Osteocyte (in vitro differentiated cells): ENCODE measurements at regions not wholly inside any gene's neighbourhood (a gene's known extent, or its start where the extent isn't known, plus 50 kb on each side); places are given as distances from the start of the nearest gene placed in this dataset.

Source experiments
- DNase-seq: peaks from one replicate; pipeline ENCODE4 v3.0.0; 2021; ENCODE audit warnings: mixed read lengths; ENCODE audit not compliant: unreplicated experiment; ENCODE audit errors: extremely low spot score
- H3K27ac Mint-ChIP-seq: one replicate; pipeline ENCODE4 v1.8.0; 2021; ENCODE audit warnings: mild to moderate bottlenecking, mixed read lengths; ENCODE audit not compliant: unreplicated experiment
- H3K27me3 Mint-ChIP-seq: one replicate; pipeline ENCODE4 v1.8.0; 2021; ENCODE audit warnings: mixed read lengths; ENCODE audit not compliant: unreplicated experiment
- H3K36me3 Mint-ChIP-seq: one replicate; pipeline ENCODE4 v1.8.0; 2021; ENCODE audit warnings: mixed read lengths; ENCODE audit not compliant: unreplicated experiment
- H3K4me1 Mint-ChIP-seq: one replicate; pipeline ENCODE4 v1.8.0; 2021; ENCODE audit warnings: mixed read lengths; ENCODE audit not compliant: unreplicated experiment
- H3K4me3 Mint-ChIP-seq: one replicate; pipeline ENCODE4 v1.8.0; 2021; ENCODE audit warnings: mild to moderate bottlenecking, moderate library complexity, mixed read lengths; ENCODE audit not compliant: unreplicated experiment
- H3K9me3 Mint-ChIP-seq: one replicate; pipeline ENCODE4 v1.8.0; 2021; ENCODE audit warnings: mixed read lengths; ENCODE audit not compliant: unreplicated experiment
- TF ChIP-seq, protein P1 (sequence below): fragments of 200-600 bp; sonication (generic); IDR thresholded peaks from 2 replicates; pipeline ENCODE4 v1.5.0; 2021; ENCODE audit warnings: antibody characterized with exemption, mild to moderate bottlenecking, moderate library complexity

DNA sequence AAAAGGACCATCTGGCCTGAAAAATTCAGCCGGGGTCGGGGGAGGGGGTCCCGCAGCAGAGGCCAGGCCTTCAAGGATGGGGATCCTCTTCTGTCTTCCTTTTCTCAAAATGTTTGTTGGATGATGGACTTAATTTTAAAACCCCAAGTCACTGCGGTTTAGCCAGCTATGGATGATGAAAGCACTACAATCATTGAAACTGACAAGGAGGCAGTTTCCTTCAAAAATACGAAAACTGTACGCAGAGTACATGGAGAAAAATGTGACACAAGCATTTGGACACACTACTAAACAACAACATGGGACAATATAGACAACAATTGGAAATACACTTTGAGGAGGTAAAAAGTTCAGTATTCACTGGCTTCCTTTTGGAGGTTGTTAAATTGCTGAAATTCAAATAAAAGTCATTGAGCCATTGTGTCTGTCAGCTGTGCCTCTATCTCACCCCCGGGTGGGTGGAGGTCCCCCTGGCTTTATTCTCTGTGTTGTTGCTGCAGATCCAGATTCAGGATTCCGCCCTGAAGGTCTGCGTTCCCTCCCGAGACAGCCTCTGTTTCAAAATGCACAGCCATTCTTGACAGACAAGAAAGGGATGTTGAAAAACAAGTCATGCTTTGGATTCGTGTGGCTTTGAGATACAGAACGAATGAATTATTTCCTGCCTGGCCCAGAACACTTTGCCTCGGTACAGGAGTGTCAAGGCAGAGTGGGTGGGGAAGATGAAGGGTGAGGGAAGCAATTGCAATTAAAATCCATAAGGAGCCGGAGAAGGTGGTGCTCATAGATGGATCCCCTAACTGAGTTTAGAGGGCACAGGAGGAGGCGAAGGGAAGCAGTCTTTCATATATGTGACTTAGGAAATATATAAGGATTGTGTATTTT, 118.2 kb downstream of the TTLL2 start:
- Mint-ChIP-seq H3K27me3 (peaks cover 41% of the 10 kb centered on the region), H3K9me3 (no peaks in the 10 kb centered on the region), H3K4me1 (no peaks in the 10 kb centered on the region), H3K4me3 (no peak overlapping the region), H3K27ac (no peak overlapping the region), H3K36me3 (no peaks in the 10 kb centered on the region)
- TF ChIP-seq, protein P1, sequence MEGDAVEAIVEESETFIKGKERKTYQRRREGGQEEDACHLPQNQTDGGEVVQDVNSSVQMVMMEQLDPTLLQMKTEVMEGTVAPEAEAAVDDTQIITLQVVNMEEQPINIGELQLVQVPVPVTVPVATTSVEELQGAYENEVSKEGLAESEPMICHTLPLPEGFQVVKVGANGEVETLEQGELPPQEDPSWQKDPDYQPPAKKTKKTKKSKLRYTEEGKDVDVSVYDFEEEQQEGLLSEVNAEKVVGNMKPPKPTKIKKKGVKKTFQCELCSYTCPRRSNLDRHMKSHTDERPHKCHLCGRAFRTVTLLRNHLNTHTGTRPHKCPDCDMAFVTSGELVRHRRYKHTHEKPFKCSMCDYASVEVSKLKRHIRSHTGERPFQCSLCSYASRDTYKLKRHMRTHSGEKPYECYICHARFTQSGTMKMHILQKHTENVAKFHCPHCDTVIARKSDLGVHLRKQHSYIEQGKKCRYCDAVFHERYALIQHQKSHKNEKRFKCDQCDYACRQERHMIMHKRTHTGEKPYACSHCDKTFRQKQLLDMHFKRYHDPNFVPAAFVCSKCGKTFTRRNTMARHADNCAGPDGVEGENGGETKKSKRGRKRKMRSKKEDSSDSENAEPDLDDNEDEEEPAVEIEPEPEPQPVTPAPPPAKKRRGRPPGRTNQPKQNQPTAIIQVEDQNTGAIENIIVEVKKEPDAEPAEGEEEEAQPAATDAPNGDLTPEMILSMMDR = no peak
- no peak for DNase-seq

DNA sequence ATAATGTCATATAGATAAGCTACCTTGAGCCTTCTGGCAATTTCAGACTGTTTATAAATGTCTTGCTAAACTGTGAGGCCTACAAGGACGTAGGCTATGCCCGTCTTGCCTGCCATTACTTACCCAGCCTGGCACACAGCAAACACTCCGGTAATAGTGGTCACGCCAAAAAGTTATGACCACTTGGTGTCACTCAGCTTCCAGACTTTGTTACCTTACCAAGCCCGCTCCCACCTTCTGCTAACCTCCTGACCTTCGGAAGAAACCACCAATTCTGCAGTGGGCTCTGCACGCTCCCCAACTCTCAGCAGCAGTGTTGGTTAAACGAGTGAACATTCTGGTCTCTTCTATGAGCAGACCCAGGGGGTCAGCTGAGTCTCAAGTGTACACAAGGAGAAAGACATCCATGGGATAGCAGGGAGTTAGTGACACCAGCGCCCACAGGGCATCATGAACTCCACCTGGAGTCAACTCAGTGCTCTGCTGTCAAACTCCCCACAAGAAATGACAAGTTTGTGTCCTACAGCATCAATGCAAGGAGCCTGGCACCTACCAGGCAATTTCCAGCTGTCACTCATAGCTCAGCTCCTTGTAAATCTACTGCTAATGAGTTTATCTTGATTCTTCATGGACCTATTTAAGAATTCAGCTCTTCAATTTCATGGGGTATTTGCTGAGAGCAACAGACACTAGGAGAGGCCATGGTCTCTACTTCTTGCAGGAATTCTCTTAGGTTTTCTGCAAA, 119.9 kb downstream of the TTLL2 start:
- Mint-ChIP-seq H3K4me3 (no peak overlapping the region), H3K27ac (no peak overlapping the region), H3K9me3 (no peaks in the 10 kb centered on the region), H3K36me3 (no peaks in the 10 kb centered on the region), H3K27me3 (peaks cover 37% of the 10 kb centered on the region), H3K4me1 (no peaks in the 10 kb centered on the region)
- no peak for DNase-seq
- TF ChIP-seq, protein P1 = no peak

DNA sequence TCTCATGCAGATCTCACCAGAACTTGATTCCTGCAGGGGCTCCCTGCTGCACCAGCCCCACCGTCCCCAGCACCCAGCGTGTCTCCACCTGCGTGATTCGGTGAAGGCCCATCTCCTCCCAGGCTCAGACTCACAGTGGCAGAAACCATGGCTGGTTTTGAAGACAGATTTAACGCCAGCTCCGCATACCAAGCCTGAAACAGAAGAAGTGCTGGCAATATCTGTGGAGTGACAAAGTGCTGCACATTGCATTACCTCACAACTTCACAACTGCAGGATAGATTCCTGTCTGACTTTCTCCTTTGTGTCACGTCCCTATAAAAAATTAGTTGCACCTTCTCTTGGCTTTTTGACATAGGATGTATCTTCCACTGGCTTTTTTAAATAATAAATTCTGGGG, 120.7 kb downstream of the TTLL2 start:
- Mint-ChIP-seq H3K4me3 (no peak overlapping the region), H3K9me3 (no peaks in the 10 kb centered on the region), H3K27ac (no peak overlapping the region), H3K27me3 (peaks cover 37% of the 10 kb centered on the region), H3K36me3 (no peaks in the 10 kb centered on the region), H3K4me1 (no peaks in the 10 kb centered on the region)
- TF ChIP-seq, protein P1 = no peak
- no peak for DNase-seq

DNA sequence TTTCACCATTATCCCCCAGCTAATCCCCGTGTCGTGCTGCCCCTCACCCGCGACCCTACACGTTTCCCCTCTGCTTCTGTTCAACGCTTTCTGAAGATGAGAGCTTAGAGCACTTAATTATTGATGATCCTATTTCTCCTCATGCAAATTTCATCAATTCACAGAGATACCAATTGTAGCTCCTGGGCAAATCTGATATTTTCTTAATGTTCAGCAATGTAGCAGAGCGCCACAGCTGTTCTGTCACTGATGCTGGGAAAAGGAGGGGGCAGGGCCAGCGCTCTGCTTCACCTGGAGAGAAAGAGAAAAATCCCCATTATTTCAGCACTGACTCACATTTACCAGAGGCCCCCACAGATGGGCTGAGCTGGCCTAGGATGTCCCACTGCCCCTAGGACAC, 121.2 kb downstream of the TTLL2 start:
- Mint-ChIP-seq H3K4me1 (no peaks in the 10 kb centered on the region), H3K27ac (no peak overlapping the region), H3K36me3 (no peaks in the 10 kb centered on the region), H3K4me3 (no peak overlapping the region), H3K9me3 (no peaks in the 10 kb centered on the region), H3K27me3 (peaks cover 34% of the 10 kb centered on the region)
- TF ChIP-seq, protein P1 = no peak
- no peak for DNase-seq

DNA sequence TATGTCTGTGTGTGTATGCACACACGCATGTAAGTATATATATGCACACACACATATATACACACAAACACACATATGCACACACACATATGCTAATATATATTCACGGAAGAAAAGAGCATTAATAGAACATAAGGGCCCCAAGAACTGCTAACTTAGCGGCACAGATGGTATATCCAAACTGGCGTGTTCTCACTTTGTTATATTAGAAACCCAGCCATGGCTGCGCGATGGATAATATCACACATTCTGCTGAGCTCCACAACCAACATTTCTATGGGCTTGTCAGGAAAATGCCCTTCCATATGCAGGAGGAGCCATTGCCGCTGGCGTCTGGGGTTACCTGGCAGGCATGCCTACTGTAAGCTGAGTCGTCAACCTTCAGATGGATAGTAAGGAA, 122.1 kb downstream of the TTLL2 start:
- H3K27me3 Mint-ChIP-seq = peaks cover 30% of the 10 kb centered on the region
- peak; percentile 38 for DNase-seq
- no peaks in the 10 kb centered on the region for H3K4me1 Mint-ChIP-seq
- no peak overlapping the region for H3K4me3 Mint-ChIP-seq
- H3K27ac Mint-ChIP-seq = no peak overlapping the region
- no peaks in the 10 kb centered on the region for H3K9me3 Mint-ChIP-seq
- H3K36me3 Mint-ChIP-seq = no peaks in the 10 kb centered on the region
- TF ChIP-seq, protein P1 = no peak
